ENCODE measurements at regions not wholly inside any gene's neighbourhood (a gene's known extent, or its start where the extent isn't known, plus 50 kb on each side); places are given as distances from the start of the nearest gene placed in this dataset.

DNA sequence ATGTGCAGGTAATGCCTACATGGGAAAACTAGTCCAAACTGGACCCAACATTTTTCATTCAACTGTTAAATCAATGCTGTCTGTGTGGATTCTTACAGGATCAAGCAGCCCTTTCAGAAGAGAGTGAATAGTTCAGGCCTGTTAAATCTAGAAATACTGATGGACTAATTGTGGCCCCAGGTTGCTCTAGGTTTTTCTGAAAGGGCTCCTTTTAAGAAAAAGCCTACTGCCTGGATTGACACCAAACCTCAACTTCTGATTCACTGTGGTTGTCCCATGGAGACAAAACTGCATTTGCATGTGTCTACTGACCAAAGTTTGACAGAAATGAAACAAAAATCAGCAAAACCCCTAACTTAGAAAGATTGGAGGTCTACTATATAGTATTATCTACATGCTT, 437.0 kb downstream of the KLF12 start:
- Mint-ChIP-seq H3K27ac (no peak overlapping the region), H3K9me3 (no peaks in the 10 kb centered on the region), H3K27me3 (ENCODE audit: low read depth) (no peaks in the 10 kb centered on the region), H3K4me1 (peaks cover 39% of the 10 kb centered on the region), H3K4me3 (no peak overlapping the region), H3K36me3 (peaks cover 19% of the 10 kb centered on the region)
- TF ChIP-seq, protein P1, sequence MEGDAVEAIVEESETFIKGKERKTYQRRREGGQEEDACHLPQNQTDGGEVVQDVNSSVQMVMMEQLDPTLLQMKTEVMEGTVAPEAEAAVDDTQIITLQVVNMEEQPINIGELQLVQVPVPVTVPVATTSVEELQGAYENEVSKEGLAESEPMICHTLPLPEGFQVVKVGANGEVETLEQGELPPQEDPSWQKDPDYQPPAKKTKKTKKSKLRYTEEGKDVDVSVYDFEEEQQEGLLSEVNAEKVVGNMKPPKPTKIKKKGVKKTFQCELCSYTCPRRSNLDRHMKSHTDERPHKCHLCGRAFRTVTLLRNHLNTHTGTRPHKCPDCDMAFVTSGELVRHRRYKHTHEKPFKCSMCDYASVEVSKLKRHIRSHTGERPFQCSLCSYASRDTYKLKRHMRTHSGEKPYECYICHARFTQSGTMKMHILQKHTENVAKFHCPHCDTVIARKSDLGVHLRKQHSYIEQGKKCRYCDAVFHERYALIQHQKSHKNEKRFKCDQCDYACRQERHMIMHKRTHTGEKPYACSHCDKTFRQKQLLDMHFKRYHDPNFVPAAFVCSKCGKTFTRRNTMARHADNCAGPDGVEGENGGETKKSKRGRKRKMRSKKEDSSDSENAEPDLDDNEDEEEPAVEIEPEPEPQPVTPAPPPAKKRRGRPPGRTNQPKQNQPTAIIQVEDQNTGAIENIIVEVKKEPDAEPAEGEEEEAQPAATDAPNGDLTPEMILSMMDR (IDR thresholded peaks at IDR 0.05; ENCODE audit: unreplicated experiment), result no peak
- DNase-seq (ENCODE audit: low spot score in 2 of 2, unreplicated experiment in 2 of 2), result no peak

DNA sequence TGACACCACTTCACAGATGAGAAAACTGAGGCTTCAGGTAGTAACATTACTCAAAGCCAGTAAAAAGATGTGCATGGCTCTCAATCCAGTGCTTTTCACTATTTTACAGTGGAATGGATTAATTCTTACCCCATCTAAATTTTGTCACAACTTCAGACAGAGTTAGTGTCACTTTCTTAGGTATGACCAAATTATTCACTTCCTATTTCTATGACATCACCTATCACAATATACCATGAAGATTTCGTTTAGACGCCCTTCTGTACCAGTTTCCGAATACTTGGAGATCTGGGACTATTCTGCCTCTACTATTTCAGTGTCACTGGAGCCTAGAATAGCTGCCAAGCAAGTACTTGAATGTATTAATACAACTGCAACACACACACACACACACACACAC, 437.5 kb downstream of the KLF12 start:
- Mint-ChIP-seq H3K36me3 (peaks cover 19% of the 10 kb centered on the region), H3K27me3 (ENCODE audit: low read depth) (no peaks in the 10 kb centered on the region), H3K9me3 (no peaks in the 10 kb centered on the region), H3K4me1 (peaks cover 39% of the 10 kb centered on the region), H3K27ac (no peak overlapping the region), H3K4me3 (no peak overlapping the region)
- TF ChIP-seq, protein P1 (IDR thresholded peaks at IDR 0.05; ENCODE audit: unreplicated experiment), result no peak
- no peak for DNase-seq (ENCODE audit: low spot score in 2 of 2, unreplicated experiment in 2 of 2)

DNA sequence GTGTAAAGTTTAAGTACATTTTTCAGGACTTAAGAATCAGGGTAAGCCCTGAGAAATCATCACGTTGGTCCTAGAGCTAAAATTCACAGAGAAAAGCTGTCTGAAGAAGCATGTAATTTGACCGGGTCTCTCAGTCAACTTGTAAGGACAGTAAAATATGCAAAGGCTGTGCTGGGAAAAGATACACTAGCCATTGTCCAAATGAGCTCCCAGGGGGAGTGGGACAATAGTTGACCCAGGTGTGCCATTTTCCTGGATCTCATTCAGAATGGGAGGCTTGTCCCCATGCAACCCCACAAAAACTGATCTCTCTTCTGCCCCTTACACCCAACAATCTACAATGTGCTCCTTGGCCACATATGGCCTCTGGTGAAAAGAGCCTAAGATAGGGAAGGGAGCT, 437.9 kb downstream of the KLF12 start:
- H3K27ac Mint-ChIP-seq, result no peak overlapping the region
- H3K9me3 Mint-ChIP-seq, result no peaks in the 10 kb centered on the region
- peaks cover 19% of the 10 kb centered on the region for H3K36me3 Mint-ChIP-seq
- peaks cover 37% of the 10 kb centered on the region for H3K4me1 Mint-ChIP-seq
- no peak for DNase-seq (ENCODE audit: low spot score in 2 of 2, unreplicated experiment in 2 of 2)
- H3K4me3 Mint-ChIP-seq, result no peak overlapping the region
- TF ChIP-seq, protein P1 (IDR thresholded peaks at IDR 0.05; ENCODE audit: unreplicated experiment), result no peak
- no peaks in the 10 kb centered on the region for H3K27me3 Mint-ChIP-seq (ENCODE audit: low read depth)

DNA sequence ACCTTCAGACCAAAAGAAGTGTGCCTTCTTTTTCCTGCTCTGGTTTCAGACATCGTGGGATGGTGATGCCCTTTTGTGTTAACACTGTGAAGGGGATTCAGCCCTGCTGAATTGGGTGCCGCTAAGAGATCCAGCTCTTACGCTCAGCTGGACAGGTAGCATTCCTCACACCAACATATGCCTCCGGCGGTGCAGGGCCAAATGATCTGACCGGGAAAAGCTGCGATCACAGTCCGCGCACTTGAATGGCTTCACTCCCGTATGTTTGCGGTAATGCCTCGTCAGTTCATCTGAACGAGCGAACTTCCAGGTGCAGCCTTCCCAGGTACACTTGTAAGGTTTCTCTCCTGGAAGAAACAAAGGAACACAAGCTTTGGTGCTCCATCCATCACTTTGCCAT, 438.9 kb downstream of the KLF12 start:
- Mint-ChIP-seq H3K36me3 (peaks cover 20% of the 10 kb centered on the region), H3K27ac (no peak overlapping the region), H3K4me3 (no peak overlapping the region), H3K9me3 (peaks cover 3% of the 10 kb centered on the region), H3K4me1 (peaks cover 34% of the 10 kb centered on the region), H3K27me3 (ENCODE audit: low read depth) (no peaks in the 10 kb centered on the region)
- DNase-seq (ENCODE audit: low spot score in 2 of 2, unreplicated experiment in 2 of 2), result no peak
- TF ChIP-seq, protein P1 (IDR thresholded peaks at IDR 0.05; ENCODE audit: unreplicated experiment), result no peak

DNA sequence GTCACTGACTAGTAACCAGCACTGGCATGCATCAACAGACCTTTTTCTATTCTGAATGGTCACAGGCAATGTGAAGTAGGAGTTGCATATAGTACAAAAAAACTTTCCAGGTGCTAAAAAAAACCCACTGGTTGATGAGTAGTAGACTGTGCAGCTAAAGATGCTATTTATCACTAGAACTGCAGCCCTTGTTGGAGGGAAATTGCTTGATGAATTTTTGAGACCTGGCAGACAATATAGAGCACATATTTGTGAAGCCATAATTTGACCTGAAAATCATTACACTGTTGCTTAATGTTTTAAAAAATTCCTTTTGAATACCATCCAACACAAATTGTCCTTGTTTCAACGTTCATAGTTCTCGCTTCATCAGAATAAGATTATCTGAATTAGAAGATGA, 441.0 kb downstream of the KLF12 start:
- Mint-ChIP-seq H3K4me1 (peaks cover 47% of the 10 kb centered on the region), H3K9me3 (peaks cover 3% of the 10 kb centered on the region), H3K4me3 (no peak overlapping the region), H3K27ac (no peak overlapping the region), H3K36me3 (peaks cover 22% of the 10 kb centered on the region), H3K27me3 (ENCODE audit: low read depth) (no peaks in the 10 kb centered on the region)
- DNase-seq (ENCODE audit: low spot score in 2 of 2, unreplicated experiment in 2 of 2), result no peak
- TF ChIP-seq, protein P1 (IDR thresholded peaks at IDR 0.05; ENCODE audit: unreplicated experiment), result no peak

DNA sequence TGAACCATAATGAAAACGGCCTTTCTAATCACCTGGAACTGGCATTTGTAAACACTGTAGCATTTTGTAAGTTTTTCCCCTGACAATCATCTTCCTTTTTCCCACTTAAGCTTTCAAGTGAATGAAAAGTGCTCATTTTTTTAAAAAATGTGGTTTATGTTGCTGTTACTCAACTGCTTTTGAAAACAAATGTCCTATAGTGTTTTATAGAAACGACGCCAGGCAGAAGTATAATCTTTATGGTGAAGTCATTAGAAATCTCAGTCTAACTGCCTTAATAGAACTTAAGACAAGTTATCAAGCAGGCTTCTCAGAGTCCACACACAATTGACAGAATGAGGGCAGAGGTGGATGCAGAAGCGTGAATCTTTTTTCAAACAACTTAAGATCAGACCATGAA, 442.3 kb downstream of the KLF12 start:
- Mint-ChIP-seq H3K9me3 (peaks cover 3% of the 10 kb centered on the region), H3K36me3 (peaks cover 21% of the 10 kb centered on the region), H3K27ac (peak overlapping the region; percentile 18), H3K27me3 (ENCODE audit: low read depth) (no peaks in the 10 kb centered on the region), H3K4me1 (peaks cover 53% of the 10 kb centered on the region), H3K4me3 (no peak overlapping the region)
- DNase-seq (ENCODE audit: low spot score in 2 of 2, unreplicated experiment in 2 of 2), result no peak
- TF ChIP-seq, protein P1 (IDR thresholded peaks at IDR 0.05; ENCODE audit: unreplicated experiment), result no peak

Data from mesothelial cell of epicardium (in vitro differentiated cells).